ENCODE measurements at regions not wholly inside any gene's neighbourhood (a gene's known extent, or its start where the extent isn't known, plus 50 kb on each side); places are given as distances from the start of the nearest gene placed in this dataset.

GRCh38 chr1:87689487-87689886, 360.8 kb downstream of the LMO4 start:
- TF ChIP-seq CTCF (IDR thresholded peaks at IDR 0.05 in 8 of 11, conservative IDR thresholded peaks at IDR 0.05 in 3 of 11) (no peak), POLR2A (IDR thresholded peaks at IDR 0.05) (no peak)
